NCI-H128 (cell line): ENCODE measurements at regions not wholly inside any gene's neighbourhood (a gene's known extent, or its start where the extent isn't known, plus 50 kb on each side); places are given as distances from the start of the nearest gene placed in this dataset.
A peak's percentile ranks its signal among the peaks of the same experiment; 100 is the strongest.

Source experiments
- DNase-seq: peaks from one replicate; lab custom pipeline; 2025; ENCODE audit not compliant: unreplicated experiment; lab: John Stamatoyannopoulos, UW

DNA sequence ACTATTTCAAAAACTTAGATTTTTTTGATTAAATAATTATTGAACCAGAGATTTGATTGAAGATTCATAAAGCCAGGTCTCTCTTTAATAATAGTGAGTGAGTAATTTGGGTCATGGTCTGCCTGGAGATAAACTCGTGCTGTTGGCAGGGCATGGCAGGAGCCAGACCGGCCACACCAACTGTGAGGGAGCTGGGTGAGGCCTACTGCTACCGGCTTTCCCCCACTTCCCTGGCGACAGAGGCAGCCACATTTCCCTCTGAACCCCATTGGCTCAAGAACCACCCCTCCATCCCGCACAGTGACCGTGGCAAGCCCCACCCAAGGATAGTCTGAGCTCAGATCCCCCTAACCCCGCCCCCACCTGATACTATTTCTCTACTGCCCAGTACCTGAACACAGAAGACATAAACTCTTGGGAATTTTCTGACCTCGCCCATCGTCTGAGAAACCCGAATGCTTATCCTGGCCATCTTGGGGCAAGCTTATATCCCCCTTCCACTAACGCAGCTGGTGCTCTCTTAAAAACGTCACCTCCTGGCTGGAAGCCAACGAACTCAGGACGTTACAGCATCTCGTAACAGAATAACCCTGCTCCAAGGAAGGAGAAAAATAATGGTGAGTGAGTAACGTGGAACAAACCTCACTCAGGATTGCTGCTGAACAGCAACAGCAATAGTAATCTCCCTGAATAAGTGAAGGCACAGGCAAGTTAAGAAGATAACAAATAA is 627.6 kb upstream of the PCDH9 start:
- no peak for DNase-seq

DNA sequence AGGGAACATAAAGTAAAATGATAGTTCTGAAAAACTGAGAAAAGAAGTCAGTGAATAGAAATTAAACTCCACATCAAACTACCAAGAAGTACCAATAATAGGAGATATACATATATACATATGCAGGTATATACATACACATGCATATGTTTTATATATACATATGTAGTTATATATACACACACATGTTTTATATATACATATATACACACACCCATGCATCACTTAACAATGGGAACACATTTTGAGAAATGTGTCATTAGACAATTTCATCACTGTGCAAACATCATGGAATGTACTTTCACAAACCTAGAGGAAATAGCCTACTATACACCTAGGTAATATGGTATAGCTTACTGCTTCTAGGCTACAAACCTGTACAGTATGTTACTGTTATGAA is 626.8 kb upstream of the PCDH9 start:
- no peak for DNase-seq

DNA sequence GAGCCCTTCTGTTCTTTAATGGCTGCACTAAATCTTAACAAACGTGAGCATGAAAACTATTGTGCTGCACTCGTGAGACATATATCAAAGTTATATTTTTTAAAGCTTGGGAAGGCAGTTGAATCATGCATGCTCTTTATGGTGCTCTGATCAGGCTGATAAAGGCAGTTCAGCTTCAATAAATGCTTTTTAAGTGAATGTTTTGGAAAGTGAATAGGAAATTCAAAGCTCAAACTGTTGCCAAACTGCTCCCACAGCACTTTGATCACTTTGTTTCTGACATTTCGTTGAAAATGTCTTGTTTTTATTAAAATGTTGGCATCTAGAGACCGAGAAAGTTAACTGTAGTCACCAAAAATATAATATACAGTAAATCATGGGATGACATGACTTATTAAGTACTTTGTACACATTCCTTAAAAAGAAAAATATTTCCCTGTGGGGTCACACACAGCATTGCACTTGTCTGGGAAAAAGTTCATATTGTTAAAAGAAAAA is 625.7 kb upstream of the PCDH9 start:
- no peak for DNase-seq

DNA sequence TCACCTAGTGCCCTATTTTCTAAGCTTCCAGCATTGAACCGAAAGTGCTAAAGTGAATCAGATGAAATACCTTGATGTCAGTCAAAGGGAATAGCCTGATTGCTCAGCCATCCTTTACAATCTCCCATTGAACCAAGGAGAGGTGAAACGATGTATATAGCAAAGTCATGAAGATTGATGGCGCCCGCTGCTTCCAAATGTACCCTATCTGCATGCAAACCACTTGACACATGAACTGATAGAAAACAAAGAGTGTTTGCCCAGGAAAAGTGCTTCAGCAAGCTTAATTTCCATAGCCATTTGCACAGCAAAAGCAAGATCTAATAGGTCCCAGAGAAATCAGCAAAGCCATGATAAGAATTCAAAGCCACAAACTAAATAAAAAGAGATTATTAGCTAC is 624.9 kb upstream of the PCDH9 start:
- no peak for DNase-seq

GRCh38 chr13:67844574-67844973 is 614.4 kb upstream of the PCDH9 start:
- no peak for DNase-seq

- DNase-seq: no peak
Measured at GRCh38 chr13:67841071-67841470, 610.9 kb upstream of the PCDH9 start.

DNA sequence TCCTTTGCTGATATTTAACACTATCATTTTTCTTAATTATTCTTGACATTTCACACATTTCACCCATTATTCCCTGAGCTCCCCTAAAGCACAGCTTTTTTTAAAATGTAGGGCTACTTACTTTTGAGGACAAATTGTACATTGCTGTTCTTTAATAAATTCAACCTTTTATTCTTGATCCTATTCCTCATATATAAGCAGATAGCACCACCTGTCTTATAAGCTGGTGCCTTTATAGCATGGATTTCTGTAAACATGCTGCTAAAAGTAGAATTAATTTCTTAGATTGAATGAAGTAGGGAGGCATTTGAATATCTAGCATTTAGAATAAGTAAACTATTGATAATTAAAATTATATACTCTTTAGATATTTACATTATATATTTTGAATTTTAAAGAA is 603.4 kb upstream of the PCDH9 start:
- no peak for DNase-seq

GRCh38 chr13:67829641-67830040 is 599.5 kb upstream of the PCDH9 start:
- DNase-seq: no peak

- DNase-seq: no peak
Measured at GRCh38 chr13:67827992-67828391, 597.9 kb upstream of the PCDH9 start.

GRCh38 chr13:67821606-67822005 is 591.5 kb upstream of the PCDH9 start:
- no peak for DNase-seq

DNA sequence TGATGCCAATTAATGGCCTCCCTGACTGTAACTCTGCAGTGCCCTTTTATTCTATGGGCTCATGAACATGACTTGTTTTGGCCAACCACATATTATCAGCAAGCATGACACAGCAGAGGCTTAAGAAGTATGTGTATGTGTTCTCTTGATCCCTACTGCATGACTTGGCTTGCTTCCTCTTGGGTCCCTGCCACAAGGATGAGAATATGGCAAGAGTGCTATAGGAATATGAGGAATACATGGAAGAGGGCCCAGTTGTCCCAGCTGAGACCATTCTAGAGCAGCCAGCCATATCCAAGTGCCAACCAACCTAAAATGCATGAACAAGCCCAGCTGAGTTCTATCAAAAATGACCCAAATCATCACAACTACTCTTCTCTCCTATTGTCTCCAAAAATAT is 576.7 kb upstream of the PCDH9 start:
- no peak for DNase-seq

- DNase-seq: no peak
Measured at GRCh38 chr13:67803118-67803517, 573.0 kb upstream of the PCDH9 start.

DNA sequence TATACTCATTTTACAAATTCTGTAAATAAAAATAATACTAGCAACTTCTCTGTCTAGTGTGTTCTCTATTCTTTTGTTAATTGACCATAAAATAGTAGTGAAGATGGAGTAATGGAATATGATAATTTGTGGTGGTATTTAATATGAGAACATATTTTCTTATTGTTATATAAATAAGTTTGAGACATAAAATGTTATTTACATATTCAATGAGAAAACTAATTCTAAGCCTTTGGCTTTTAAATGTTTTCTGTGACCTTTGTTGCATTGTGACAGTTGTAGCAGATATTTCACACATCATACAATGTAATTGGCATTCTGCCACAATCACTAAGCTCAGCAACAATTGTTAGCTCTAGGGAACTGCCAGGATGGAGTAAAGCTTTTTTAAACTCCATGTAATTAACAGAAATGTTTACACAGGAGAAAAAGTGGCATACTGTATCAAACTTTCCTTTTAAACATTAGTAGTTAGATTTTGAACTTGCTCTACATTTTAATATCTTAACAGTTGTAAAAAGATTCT is 562.1 kb upstream of the PCDH9 start:
- DNase-seq: peak; percentile 41

GRCh38 chr13:67791047-67791446 is 560.9 kb upstream of the PCDH9 start:
- no peak for DNase-seq

GRCh38 chr13:67776151-67776550 is 546.0 kb upstream of the PCDH9 start:
- DNase-seq: no peak

GRCh38 chr13:67775359-67775758 is 545.2 kb upstream of the PCDH9 start:
- no peak for DNase-seq

- DNase-seq: no peak
Measured at GRCh38 chr13:67772807-67773453, 542.8 kb upstream of the PCDH9 start.

DNA sequence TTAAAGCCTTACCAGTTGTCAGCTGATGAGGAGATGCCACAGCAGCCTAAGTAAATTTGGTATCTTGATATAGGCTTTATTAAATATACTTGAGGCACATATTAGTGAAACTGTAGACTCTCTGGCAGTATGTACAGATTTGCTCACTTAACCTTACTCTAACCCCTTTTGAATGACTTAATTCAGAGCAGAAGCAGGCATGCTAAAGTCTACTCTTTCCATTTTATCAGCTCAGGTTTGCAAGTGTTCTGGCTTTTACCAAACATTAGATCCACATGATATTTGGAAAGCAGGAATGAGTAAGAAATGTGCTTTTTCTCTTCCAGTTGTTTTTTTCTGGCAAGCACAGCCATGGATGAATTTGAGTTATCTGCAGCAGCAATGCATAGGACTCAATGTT is 541.0 kb upstream of the PCDH9 start:
- no peak for DNase-seq

DNA sequence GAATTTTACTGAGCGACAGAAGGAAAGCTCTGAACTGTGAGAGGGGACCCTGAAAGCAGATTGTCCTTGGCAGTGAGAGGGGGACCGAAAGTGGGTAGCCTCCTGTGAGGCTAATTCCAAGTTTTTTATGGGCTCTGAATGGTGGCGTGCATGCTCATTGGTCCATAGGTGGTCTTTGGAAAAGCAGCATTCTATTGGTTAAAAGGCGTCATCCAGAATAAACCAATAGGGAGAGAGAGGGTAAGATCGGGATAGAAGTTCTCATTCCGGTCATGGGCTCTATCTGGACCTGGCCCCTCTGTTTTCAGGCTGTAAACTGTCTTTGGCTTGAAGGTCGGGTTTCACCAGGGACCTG is 539.8 kb upstream of the PCDH9 start:
- no peak for DNase-seq

DNA sequence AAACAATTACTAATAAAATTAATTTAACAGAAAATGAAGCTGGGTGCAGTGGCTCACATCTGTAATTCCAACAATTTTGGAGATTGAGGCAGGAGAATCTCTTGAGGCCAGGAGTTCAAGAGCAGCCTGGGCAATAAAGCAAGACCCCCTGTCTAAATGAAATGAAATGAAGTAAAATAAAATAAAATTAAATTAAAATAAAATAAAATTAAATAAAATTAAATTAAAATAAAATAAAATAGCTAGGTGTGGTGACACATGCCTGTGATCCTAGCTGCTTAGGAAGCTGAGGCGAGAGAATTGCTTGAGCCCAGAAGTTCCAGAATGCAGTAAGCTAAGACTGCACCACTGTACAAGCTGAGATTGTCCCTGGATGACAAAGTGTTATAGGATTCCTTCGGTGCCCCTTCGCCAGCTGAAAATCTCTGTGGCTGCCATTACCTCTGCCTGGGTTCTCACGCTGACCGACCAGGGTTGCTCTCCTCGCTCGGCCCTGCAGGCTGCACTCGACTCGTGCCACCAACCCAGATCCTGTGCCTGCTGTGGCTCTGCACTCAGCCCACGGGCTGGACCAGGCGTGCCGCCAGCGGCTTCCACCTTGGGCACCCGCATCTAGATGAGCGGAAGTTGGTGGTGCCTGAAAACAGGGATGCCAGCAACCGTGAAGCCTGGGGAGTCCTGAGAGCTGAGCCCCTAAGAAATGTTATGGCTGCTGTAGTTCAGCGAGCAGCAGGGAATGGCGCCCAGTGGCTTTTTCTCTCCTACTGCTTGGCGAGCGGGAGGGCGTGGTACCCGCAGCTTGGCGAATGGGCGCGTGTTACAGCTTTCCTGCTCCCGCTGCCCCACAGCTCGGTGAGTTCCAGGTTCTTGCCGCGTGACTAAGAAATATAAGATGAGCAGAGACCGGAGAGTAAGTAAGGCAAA is 539.2 kb upstream of the PCDH9 start:
- no peak for DNase-seq

DNA sequence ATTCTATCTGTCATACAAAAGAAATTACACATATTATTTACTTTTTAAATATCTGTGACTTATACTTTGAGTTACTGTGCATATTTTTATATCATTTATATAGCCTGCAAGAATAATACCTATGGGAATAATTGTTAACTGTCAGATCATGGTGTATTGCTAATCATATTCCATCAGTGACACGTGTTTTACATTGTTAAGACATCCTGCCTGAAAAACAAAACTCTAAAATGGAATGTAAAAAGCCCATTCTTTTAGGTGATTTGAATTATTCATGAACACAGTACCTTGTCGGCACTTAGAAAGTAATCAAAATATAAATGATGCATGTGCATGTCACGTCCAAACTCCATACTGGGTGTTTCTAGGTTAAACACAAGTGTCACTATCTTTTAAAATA is 533.8 kb upstream of the PCDH9 start:
- DNase-seq: no peak

DNA sequence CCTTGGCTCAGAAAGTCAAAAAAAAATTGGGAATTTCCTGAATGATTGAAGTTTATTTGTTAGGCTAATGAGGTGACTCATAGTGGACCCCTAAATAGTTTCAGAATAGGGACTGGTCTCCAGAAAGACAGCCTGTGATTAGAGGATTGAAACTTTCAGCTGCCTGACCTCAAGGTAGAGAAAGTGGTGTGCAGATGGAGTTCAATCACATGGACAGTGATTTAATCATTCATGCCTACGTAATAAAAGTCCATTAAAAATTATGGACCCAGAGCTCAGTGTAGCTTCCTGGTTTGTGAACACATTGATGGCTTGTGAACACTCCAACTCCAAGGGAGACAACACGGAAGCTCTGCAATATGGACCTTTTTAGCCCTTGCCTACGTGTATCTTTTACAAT is 533.2 kb upstream of the PCDH9 start:
- DNase-seq: no peak
